Natural killer cell treated with Interleukin-12 subunit alpha and Interleukin-12 subunit beta and Interleukin-15 and Interleukin-18, amount 100 ng/mL, for 72 hours (primary cell): ENCODE measurements at regions not wholly inside any gene's neighbourhood (a gene's known extent, or its start where the extent isn't known, plus 50 kb on each side); places are given as distances from the start of the nearest gene placed in this dataset.
"Not testable (repeated sequence)": the region's sequence is repeated elsewhere in the genome, so short reads cannot be mapped to it uniquely, and the experiment has no call there.

Experiments used
- ATAC-seq, 2 donors: fragments of 150-1000 bp; cut with Tn5 transposase in 1 of 2; sonication (Bioruptor Pico), chemical (Tn5 transposase) in 1 of 2; 2 replicates each; pipeline ENCODE4 v1.10.0; 2021
- DNase-seq: peaks from one replicate; pipeline ENCODE4 v3.0.0; 2022; ENCODE audit warnings: low spot score
- H3K27ac Mint-ChIP-seq, 2 donors: 1 replicate in 1 of 2; 2 replicates in 1 of 2; pipeline ENCODE4 v1.8.0; 2022; ENCODE audit warnings: mixed read lengths in 2 of 2, mild to moderate bottlenecking in 1 of 2, moderate library complexity in 1 of 2
- H3K27me3 Mint-ChIP-seq, 2 donors: 1 replicate in 1 of 2; 2 replicates in 1 of 2; pipeline ENCODE4 v1.8.0; 2022; ENCODE audit warnings: mixed read lengths in 2 of 2
- H3K36me3 Mint-ChIP-seq: one replicate; pipeline ENCODE4 v1.8.0; 2022; ENCODE audit warnings: mixed read lengths
- H3K4me1 Mint-ChIP-seq, 2 donors: 1 replicate in 1 of 2; 2 replicates in 1 of 2; pipeline ENCODE4 v1.8.0; 2022; ENCODE audit warnings: low read depth in 2 of 2, mixed read lengths in 2 of 2, mild to moderate bottlenecking in 1 of 2
- H3K4me3 Mint-ChIP-seq: one replicate; pipeline ENCODE4 v1.8.0; 2022; ENCODE audit warnings: mixed read lengths
- H3K9me3 Mint-ChIP-seq: 2 replicates; pipeline ENCODE4 v1.8.0; 2022; ENCODE audit warnings: mixed read lengths

DNA sequence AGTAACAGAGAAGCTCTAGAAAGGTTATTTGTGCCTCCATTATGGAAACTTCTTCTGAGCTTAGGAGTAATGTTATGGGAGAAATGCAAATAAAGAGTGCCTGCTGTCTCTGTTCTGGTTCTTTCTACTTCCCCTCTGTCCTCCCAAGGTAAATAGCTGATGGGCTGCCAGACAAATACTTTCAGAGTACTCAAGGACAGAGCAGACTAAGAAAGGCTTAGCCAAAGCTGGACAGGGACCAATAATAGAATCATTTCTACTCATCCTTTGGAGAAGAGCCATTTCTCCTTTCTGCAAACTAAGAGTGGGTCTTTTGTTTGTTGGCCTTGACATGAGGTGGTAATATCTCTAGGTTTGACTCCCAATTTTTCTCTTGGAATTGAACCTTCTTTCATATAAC, 136.1 kb downstream of the MID1IP1 start:
- no peak overlapping the region for H3K4me3 Mint-ChIP-seq
- H3K9me3 Mint-ChIP-seq: no peaks in the 10 kb centered on the region
- H3K36me3 Mint-ChIP-seq: no peaks in the 10 kb centered on the region
- peaks cover 0 to 7% of the 10 kb centered on the region in 2 donors for H3K27me3 Mint-ChIP-seq
- ATAC-seq: no peak
- no peak overlapping the region for H3K27ac Mint-ChIP-seq
- no peak for DNase-seq
- no peaks in the 10 kb centered on the region for H3K4me1 Mint-ChIP-seq

DNA sequence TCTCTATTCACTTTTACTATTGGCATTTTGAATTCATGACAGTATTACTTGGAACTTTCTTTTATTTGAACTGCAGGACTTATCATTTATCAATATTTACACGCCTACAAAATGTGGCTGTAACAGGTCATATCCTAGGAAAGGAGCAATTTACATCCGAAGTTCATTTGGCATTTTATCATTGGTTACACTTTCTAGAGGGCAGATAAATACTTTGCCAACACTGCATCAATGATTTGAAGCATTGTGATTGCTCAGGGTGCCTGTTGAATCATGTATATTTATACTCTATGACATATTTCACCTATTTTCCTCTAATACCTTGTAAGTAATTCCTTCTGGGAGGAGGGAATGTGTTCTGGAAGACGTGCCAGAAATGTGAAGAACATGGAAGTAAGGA, 136.7 kb downstream of the MID1IP1 start:
- no peaks in the 10 kb centered on the region for H3K9me3 Mint-ChIP-seq

DNA sequence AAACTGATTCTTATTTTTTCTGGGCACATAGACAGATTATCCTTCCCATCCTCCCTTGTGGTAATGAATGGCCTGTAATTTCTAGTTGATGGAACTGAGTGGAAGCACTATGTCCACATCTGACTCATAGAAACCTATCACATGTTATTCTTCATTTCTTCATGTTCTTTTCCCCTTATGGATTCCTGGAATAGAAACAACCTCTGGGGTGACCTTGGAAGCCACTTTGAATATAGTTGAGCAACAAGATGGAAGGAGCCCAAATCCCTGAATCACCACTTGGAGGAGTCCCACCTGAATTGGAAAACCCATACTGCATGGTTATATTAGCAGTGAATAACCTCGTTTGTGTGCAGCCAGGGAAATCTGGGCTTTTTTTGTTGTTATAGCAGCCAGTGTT, 137.8 kb downstream of the MID1IP1 start:
- Mint-ChIP-seq H3K9me3 (peaks cover 3% of the 10 kb centered on the region), H3K4me1 (no peaks in the 10 kb centered on the region), H3K27ac (no peak overlapping the region), H3K4me3 (no peak overlapping the region), H3K27me3 (peaks cover 0 to 7% of the 10 kb centered on the region in 2 donors), H3K36me3 (no peaks in the 10 kb centered on the region)
- ATAC-seq: no peak
- DNase-seq: no peak

More for the DNA sequence above, 136.7 kb downstream of the MID1IP1 start:
- no peaks in the 10 kb centered on the region for H3K36me3 Mint-ChIP-seq
- no peak overlapping the region for H3K4me3 Mint-ChIP-seq
- DNase-seq: no peak
- peaks cover 0 to 7% of the 10 kb centered on the region in 2 donors for H3K27me3 Mint-ChIP-seq
- no peak overlapping the region for H3K27ac Mint-ChIP-seq
- no peak for ATAC-seq
- H3K4me1 Mint-ChIP-seq: no peaks in the 10 kb centered on the region

DNA sequence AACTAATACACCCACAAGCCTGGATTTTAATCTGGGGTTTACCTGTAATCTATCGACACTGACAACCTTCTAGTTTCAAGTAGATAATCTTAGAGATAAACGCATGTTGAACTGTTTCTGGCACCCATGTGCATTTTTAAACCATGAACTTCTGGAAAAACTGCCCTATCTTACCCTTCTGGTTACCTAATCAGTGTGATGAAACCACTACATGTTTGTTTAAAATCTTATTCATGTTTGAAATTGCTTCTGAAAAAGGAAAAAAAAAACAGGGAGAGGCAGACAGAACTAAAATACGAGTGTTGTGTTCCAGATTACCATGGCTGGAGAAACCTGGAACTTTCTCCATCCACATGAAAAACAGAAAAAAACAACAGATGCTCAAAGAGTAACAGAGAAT, 139.3 kb downstream of the MID1IP1 start:
- H3K36me3 Mint-ChIP-seq: no peaks in the 10 kb centered on the region
- ATAC-seq (no peak), DNase-seq (no peak)
- peaks cover 3% of the 10 kb centered on the region for H3K9me3 Mint-ChIP-seq
- H3K27me3 Mint-ChIP-seq: peaks cover 0 to 10% of the 10 kb centered on the region in 2 donors
- no peak overlapping the region for H3K27ac Mint-ChIP-seq
- H3K4me3 Mint-ChIP-seq: no peak overlapping the region
- H3K4me1 Mint-ChIP-seq: no peaks in the 10 kb centered on the region

DNA sequence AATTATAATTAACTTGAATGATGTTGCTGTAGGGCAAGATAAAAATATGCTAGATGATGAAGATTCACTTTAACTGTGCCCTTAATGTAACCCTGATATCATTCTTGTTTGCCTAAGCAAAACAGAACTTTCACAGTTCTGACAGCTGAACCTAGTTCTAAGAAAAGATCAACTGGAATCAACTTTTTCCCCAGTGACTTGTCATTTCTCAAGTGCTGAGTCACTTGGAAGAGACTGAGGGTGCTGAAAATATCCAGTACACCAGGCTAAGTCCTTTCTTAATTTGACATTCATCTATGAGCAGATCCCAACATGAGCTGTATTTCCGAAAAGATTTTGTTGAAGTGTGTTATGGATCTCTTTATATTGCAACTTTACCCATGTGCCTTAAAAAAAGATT, 140.4 kb downstream of the MID1IP1 start:
- no peaks in the 10 kb centered on the region for H3K36me3 Mint-ChIP-seq
- no peaks in the 10 kb centered on the region for H3K4me1 Mint-ChIP-seq
- DNase-seq: no peak
- peaks cover 3% of the 10 kb centered on the region for H3K9me3 Mint-ChIP-seq
- no peak overlapping the region for H3K27ac Mint-ChIP-seq
- no peak overlapping the region for H3K4me3 Mint-ChIP-seq
- no peak for ATAC-seq
- H3K27me3 Mint-ChIP-seq: peaks cover 0 to 6% of the 10 kb centered on the region in 2 donors

DNA sequence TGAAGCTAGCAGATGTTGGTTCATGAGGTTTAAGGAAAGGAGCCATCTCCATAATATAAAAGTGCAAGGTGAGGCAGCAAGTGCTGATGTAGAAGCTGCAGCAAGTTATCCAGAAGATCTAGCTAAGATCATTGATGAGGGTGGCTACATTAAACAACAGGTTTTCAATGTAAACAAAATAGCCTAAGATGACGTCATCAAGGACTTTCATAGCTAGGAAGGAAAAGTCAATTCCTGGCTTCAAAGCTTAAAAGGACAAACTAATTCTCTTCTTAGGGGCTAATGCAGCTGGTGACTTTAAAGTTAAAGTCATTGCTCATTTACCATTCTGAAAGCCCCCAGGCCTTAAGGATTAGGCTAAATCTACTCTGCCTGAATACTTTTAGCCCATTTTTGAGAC, 141.9 kb downstream of the MID1IP1 start:
- no peak overlapping the region for H3K4me3 Mint-ChIP-seq
- H3K27ac Mint-ChIP-seq: no peak overlapping the region
- H3K36me3 Mint-ChIP-seq: no peaks in the 10 kb centered on the region
- peaks cover 0 to 8% of the 10 kb centered on the region in 2 donors for H3K27me3 Mint-ChIP-seq
- peaks cover 3% of the 10 kb centered on the region for H3K9me3 Mint-ChIP-seq
- DNase-seq (no peak), ATAC-seq (no peak)
- no peaks in the 10 kb centered on the region for H3K4me1 Mint-ChIP-seq

DNA sequence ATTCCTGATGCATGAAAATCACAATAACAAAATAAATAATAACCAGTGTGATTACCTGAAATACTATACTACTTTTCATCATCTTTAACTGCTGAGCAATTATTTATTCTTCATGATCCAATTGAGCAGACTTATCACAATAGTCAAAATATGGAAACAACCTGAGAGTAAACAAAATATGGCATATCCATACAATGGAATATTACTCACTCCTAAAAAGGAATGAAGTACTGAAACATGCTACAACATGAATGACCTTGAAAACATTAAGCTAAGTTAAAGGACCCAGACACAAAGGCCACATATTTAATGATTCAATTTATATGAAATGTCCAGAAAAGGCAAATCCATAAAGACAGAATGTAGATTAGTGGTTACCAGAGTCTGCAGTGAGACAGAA, 146.8 kb downstream of the MID1IP1 start:
- peaks cover 0 to 14% of the 10 kb centered on the region in 2 donors for H3K27me3 Mint-ChIP-seq
- H3K9me3 Mint-ChIP-seq: peaks cover 3% of the 10 kb centered on the region
- no peak overlapping the region for H3K4me3 Mint-ChIP-seq
- ATAC-seq: no peak
- no peak overlapping the region for H3K27ac Mint-ChIP-seq
- no peaks in the 10 kb centered on the region for H3K36me3 Mint-ChIP-seq
- H3K4me1 Mint-ChIP-seq: no peaks in the 10 kb centered on the region
- DNase-seq: no peak

DNA sequence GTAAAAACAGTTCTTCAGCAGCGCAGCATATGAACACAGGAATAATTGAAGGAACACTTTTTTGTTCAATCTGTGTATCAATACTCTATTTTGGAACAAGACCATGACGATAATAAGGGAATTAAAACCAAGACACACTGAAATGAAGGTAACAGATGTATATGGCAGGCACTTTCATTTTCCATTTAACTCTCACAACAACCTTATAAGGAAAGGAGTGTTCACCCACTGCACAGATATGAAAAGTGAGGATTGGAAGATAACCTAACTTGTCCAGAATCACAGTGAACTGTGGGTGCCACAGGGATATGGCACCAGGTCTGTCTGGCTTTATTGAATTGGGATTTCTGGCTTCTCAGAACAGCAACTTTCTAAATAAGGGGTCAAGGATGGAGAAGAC, 153.3 kb downstream of the MID1IP1 start:
- H3K27me3 Mint-ChIP-seq: peaks cover 0 to 11% of the 10 kb centered on the region in 2 donors
- no peaks in the 10 kb centered on the region for H3K4me1 Mint-ChIP-seq
- H3K27ac Mint-ChIP-seq: no peak overlapping the region
- no peaks in the 10 kb centered on the region for H3K9me3 Mint-ChIP-seq
- DNase-seq (no peak), ATAC-seq (no peak)
- no peaks in the 10 kb centered on the region for H3K36me3 Mint-ChIP-seq
- no peak overlapping the region for H3K4me3 Mint-ChIP-seq

DNA sequence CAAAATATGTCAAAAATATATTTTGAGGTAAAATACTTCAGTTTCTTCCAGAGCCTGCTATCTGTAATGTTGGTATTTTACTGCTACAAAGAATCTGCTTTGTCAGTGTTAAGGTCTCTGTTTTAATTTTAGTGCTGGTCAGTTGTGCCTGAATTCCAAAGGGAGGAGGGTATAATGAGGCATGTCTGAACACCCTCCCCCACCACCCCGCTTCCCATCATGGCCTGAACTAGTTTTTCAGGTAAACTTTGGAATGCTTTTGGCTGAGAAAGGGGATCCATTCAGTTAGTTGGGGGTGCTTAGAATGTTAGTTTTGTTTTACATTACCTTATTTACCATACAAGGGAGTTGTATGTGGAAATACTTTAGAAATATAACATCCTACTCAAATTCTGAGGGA, 158.5 kb downstream of the MID1IP1 start:
- no peak for ATAC-seq
- Mint-ChIP-seq H3K27ac (no peak overlapping the region), H3K27me3 (peaks cover 6 to 7% of the 10 kb centered on the region in 2 donors), H3K9me3 (no peaks in the 10 kb centered on the region), H3K36me3 (no peaks in the 10 kb centered on the region), H3K4me1 (no peaks in the 10 kb centered on the region), H3K4me3 (no peak overlapping the region)
- no peak for DNase-seq

DNA sequence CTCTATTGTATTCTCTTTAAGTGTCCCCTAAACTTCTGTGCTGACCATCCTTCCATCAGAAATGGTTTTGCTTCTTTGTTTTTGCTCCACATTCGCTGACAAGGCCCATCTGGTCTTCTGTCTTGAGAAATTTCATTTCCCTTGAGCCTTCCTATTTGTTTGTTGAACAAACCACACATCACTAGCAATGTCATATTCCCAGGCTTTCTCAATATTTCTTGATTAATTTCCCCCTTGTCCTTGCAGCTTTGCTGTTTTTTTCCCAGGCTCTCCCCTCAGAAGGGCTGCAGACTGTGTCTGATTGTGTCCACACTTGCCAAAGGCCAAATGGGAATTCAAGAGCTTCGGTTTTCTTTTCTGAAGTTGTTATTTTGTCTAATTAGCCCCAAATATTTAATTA, 158.9 kb downstream of the MID1IP1 start:
- no peaks in the 10 kb centered on the region for H3K4me1 Mint-ChIP-seq
- no peak overlapping the region for H3K4me3 Mint-ChIP-seq
- peaks cover 6 to 7% of the 10 kb centered on the region in 2 donors for H3K27me3 Mint-ChIP-seq
- DNase-seq (no peak), ATAC-seq (no peak)
- H3K27ac Mint-ChIP-seq: no peak overlapping the region
- no peaks in the 10 kb centered on the region for H3K9me3 Mint-ChIP-seq
- no peaks in the 10 kb centered on the region for H3K36me3 Mint-ChIP-seq

DNA sequence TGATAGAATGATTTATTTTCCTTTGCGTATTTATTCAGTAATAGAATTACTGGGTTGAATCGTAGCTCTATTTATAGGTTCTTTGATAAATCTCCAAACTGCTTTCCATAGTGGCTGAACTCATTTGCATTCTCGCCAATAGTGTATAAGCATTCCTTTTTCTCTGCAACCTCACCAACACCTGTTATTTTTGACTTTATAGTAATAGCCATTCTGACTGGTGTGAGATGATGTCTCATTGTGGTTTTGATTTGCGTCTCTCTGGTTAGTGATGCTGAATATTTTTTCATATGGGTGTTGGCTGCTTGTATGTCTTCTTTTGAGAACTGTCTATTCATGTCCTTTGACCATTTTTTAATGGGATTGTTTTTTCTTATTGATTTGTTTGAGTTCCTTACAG, 160.7 kb downstream of the MID1IP1 start:
- Mint-ChIP-seq H3K27ac (no peak overlapping the region), H3K9me3 (no peaks in the 10 kb centered on the region), H3K4me3 (no peak overlapping the region), H3K4me1 (no peaks in the 10 kb centered on the region), H3K36me3 (no peaks in the 10 kb centered on the region), H3K27me3 (peaks cover 4 to 6% of the 10 kb centered on the region in 2 donors)
- ATAC-seq (no peak), DNase-seq (no peak)

DNA sequence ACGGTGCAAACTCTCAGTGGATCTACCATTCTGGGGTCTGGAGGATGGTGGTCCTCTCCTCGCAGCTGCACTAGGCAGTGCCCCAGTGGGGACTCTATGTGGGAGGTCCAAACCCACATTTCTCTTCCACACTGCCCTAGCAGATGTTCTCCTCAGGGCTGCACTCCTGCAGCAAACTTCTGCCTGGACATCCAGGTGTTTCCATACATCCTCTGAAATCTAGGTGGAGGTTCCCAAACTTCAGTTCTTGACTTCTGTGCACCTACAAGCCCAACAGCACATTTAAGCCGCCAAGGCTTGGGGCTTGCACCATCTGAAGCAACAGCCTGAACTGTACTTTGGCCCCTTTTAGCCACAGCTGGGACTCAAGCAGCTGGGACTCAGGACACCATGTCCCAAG, 162.0 kb downstream of the MID1IP1 start:
- H3K9me3 Mint-ChIP-seq, H3K27ac Mint-ChIP-seq, H3K36me3 Mint-ChIP-seq, DNase-seq, H3K4me3 Mint-ChIP-seq, ATAC-seq, H3K4me1 Mint-ChIP-seq: not testable (repeated sequence)
- peaks cover 8 to 18% of the 10 kb centered on the region in 2 donors for H3K27me3 Mint-ChIP-seq

DNA sequence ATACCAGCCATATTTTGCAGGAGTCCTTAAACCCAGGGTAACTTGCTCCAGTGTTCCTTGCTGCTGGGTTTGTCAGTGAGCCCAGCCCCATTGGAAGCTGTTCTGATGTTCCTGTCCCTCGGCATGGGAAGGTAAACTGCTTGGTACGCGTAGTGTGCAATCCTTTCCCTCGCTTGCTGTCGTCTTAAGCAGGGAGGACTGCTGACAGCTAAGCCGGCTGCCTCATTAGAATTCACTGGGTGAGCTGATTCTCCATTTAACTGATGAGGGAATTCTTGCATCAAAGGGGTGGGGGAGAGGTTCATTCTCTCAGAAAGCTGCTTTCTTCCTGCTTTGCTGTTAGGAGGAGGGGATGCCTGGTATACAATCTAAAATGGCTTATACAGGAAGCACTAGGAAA, 164.6 kb downstream of the MID1IP1 start:
- H3K36me3 Mint-ChIP-seq: no peaks in the 10 kb centered on the region
- no peaks in the 10 kb centered on the region for H3K4me1 Mint-ChIP-seq
- no peaks in the 10 kb centered on the region for H3K9me3 Mint-ChIP-seq
- H3K27ac Mint-ChIP-seq: no peak overlapping the region
- peaks cover 14 to 18% of the 10 kb centered on the region in 2 donors for H3K27me3 Mint-ChIP-seq
- H3K4me3 Mint-ChIP-seq: no peak overlapping the region
- DNase-seq: no peak
- no peak for ATAC-seq

DNA sequence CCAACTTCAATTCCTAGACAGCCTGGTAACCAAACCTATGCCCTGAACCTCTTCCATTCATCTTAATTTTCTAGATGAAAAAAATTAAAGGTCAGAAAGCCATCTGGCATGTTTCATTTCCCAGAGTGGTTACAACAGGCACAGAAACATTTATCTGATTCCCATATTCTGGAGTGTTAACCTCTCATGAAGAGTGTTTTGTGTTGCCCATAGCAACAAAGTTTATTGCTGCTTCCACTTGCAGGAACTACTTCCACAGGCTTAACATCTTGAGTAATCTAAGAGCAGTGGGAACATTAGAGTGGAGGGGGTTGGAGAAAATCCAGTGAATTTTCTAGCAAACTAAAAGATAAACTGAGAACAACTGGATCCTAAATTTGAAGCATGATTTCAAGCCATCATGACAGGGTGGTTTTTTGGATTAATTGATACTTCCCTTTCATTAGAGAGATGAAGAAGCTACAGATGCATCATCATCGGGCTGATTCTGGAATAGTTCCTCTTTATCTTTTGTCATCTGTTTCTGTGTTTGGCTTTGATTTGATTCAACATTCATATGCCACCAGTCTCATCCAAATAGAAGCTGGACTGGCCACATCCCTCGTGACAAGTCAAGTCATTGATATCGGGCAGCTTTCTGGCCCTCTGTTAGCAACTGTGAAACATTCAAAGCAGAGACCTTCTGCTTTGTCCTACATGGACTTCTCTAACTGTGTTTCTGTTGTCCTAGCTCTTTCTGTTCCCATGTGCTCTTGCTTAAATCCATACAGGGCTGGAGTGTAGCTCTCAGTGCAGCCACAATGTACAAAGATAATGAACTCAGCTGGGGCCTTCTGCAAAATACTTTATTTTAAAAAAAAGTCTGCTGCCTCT, 167.3 kb downstream of the MID1IP1 start:
- H3K27me3 Mint-ChIP-seq: peaks cover 17 to 19% of the 10 kb centered on the region in 2 donors
- no peaks in the 10 kb centered on the region for H3K9me3 Mint-ChIP-seq
- ATAC-seq (no peak), DNase-seq (no peak)
- H3K27ac Mint-ChIP-seq: no peak overlapping the region
- H3K36me3 Mint-ChIP-seq: no peaks in the 10 kb centered on the region
- H3K4me1 Mint-ChIP-seq: no peaks in the 10 kb centered on the region
- no peak overlapping the region for H3K4me3 Mint-ChIP-seq

DNA sequence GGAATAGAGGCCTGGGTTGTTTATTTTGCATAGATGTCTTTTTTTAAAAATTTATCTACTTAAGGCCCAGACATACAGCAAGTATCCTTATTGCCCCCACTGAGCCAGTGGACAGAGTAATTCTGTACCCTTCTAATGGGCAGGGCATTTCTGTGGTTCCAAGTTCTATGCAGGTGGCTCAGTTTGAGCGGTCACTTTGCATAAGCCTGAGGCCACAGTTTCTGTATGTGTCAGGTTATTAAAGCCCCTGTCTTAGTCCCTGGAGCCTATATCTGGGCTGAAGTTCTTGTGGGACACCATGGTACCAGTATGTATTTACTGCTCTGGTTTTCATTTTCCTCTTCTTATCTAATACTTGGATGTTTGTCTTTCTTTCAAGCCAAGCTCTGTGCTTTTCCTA, 168.8 kb downstream of the MID1IP1 start:
- H3K9me3 Mint-ChIP-seq: no peaks in the 10 kb centered on the region
- H3K4me1 Mint-ChIP-seq: no peaks in the 10 kb centered on the region
- peaks cover 12 to 15% of the 10 kb centered on the region in 2 donors for H3K27me3 Mint-ChIP-seq
- H3K4me3 Mint-ChIP-seq: no peak overlapping the region
- H3K27ac Mint-ChIP-seq: no peak overlapping the region
- no peaks in the 10 kb centered on the region for H3K36me3 Mint-ChIP-seq
- ATAC-seq: no peak
- DNase-seq: no peak
